ENCODE measurements at regions not wholly inside any gene's neighbourhood (a gene's known extent, or its start where the extent isn't known, plus 50 kb on each side); places are given as distances from the start of the nearest gene placed in this dataset.
A peak's percentile ranks its signal among the peaks of the same experiment; 100 is the strongest.

GRCh38 chr14:82621881-82622450, 1088.3 kb upstream of the SEL1L start:
- H3K27ac ChIP-seq (ENCODE audit: low read depth in 2 of 2, low read length in 2 of 2): no peak overlapping the region
- DNase-seq: no peak
- intact Hi-C loops (cut with DNase I): no loop called here
- TF ChIP-seq, protein P1, sequence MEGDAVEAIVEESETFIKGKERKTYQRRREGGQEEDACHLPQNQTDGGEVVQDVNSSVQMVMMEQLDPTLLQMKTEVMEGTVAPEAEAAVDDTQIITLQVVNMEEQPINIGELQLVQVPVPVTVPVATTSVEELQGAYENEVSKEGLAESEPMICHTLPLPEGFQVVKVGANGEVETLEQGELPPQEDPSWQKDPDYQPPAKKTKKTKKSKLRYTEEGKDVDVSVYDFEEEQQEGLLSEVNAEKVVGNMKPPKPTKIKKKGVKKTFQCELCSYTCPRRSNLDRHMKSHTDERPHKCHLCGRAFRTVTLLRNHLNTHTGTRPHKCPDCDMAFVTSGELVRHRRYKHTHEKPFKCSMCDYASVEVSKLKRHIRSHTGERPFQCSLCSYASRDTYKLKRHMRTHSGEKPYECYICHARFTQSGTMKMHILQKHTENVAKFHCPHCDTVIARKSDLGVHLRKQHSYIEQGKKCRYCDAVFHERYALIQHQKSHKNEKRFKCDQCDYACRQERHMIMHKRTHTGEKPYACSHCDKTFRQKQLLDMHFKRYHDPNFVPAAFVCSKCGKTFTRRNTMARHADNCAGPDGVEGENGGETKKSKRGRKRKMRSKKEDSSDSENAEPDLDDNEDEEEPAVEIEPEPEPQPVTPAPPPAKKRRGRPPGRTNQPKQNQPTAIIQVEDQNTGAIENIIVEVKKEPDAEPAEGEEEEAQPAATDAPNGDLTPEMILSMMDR (IDR thresholded peaks at IDR 0.05; ENCODE audit: borderline replicate concordance, extremely low read depth, insufficient read depth): no peak
- FAIRE-seq: no peak
- H3K4me3 ChIP-seq (ENCODE audit: low read length in 3 of 3): no peak overlapping the region
- no peak overlapping the region for H3K9ac ChIP-seq (ENCODE audit: low read length in 3 of 3)
- no peaks in the 10 kb centered on the region for H3K9me3 ChIP-seq (ENCODE audit: control insufficient read depth in 2 of 3, insufficient read depth in 1 of 3, low read length in 3 of 3)
- no peaks in the 10 kb centered on the region for H3K27me3 ChIP-seq (ENCODE audit: control insufficient read depth, insufficient read depth, low read length)
- H3K4me1 ChIP-seq (ENCODE audit: control insufficient read depth in 2 of 3, insufficient read depth in 2 of 3, low read depth in 1 of 3, low read length in 3 of 3): no peaks in the 10 kb centered on the region
- H3K36me3 ChIP-seq (ENCODE audit: control insufficient read depth in 2 of 3, insufficient read depth in 3 of 3, low read length in 3 of 3): no peaks in the 10 kb centered on the region

- no peak overlapping the region for H3K4me3 ChIP-seq (ENCODE audit: low read length in 3 of 3)
- H3K36me3 ChIP-seq (ENCODE audit: control insufficient read depth in 2 of 3, insufficient read depth in 3 of 3, low read length in 3 of 3): no peaks in the 10 kb centered on the region
- FAIRE-seq: no peak
- no peaks in the 10 kb centered on the region for H3K4me1 ChIP-seq (ENCODE audit: control insufficient read depth in 2 of 3, insufficient read depth in 2 of 3, low read depth in 1 of 3, low read length in 3 of 3)
- H3K9ac ChIP-seq (ENCODE audit: low read length in 3 of 3): no peak overlapping the region
- no peaks in the 10 kb centered on the region for H3K9me3 ChIP-seq (ENCODE audit: control insufficient read depth in 2 of 3, insufficient read depth in 1 of 3, low read length in 3 of 3)
- intact Hi-C loops (cut with DNase I): no loop called here
- H3K27ac ChIP-seq (ENCODE audit: low read depth in 2 of 2, low read length in 2 of 2): no peak overlapping the region
- peak in 1 of 5 donors; percentile 9 for DNase-seq
- H3K27me3 ChIP-seq (ENCODE audit: control insufficient read depth, insufficient read depth, low read length): no peaks in the 10 kb centered on the region
- TF ChIP-seq, protein P1 (IDR thresholded peaks at IDR 0.05; ENCODE audit: borderline replicate concordance, extremely low read depth, insufficient read depth): no peak
These were observed 1092.8 kb upstream of the SEL1L start for GRCh38 chr14:82626156-82627066.

- TF ChIP-seq, protein P1 (IDR thresholded peaks at IDR 0.05; ENCODE audit: borderline replicate concordance, extremely low read depth, insufficient read depth): no peak
- H3K4me3 ChIP-seq (ENCODE audit: low read length in 3 of 3): no peak overlapping the region
- H3K9ac ChIP-seq (ENCODE audit: low read length in 3 of 3): no peak overlapping the region
- DNase-seq (no peak), FAIRE-seq (no peak)
- intact Hi-C loops (cut with DNase I): no loop called here
- no peaks in the 10 kb centered on the region for H3K36me3 ChIP-seq (ENCODE audit: control insufficient read depth in 2 of 3, insufficient read depth in 3 of 3, low read length in 3 of 3)
- H3K27ac ChIP-seq (ENCODE audit: low read depth in 2 of 2, low read length in 2 of 2): no peak overlapping the region
- H3K27me3 ChIP-seq (ENCODE audit: control insufficient read depth, insufficient read depth, low read length): no peaks in the 10 kb centered on the region
- H3K4me1 ChIP-seq (ENCODE audit: control insufficient read depth in 2 of 3, insufficient read depth in 2 of 3, low read depth in 1 of 3, low read length in 3 of 3): no peaks in the 10 kb centered on the region
- no peaks in the 10 kb centered on the region for H3K9me3 ChIP-seq (ENCODE audit: control insufficient read depth in 2 of 3, insufficient read depth in 1 of 3, low read length in 3 of 3)
These were observed 1102.3 kb upstream of the SEL1L start for GRCh38 chr14:82635915-82636314.

Measured in kidney (tissue), 13 donors.